DND-41 (cell line): ENCODE measurements at regions not wholly inside any gene's neighbourhood (a gene's known extent, or its start where the extent isn't known, plus 50 kb on each side); places are given as distances from the start of the nearest gene placed in this dataset.

Experiments
- CTCF ChIP-seq: IDR thresholded peaks from 2 replicates; pipeline ENCODE4 v1.5.1; 2012; ENCODE audit warnings: borderline replicate concordance, low read length, moderate library complexity, mild to moderate bottlenecking; ENCODE audit not compliant: poor library complexity, severe bottlenecking; ENCODE audit errors: extremely low read depth
- EZH2 ChIP-seq: IDR thresholded peaks from 3 replicates; pipeline ENCODE4 v1.6.1; 2012; ENCODE audit warnings: borderline replicate concordance, low read depth, mild to moderate bottlenecking, moderate library complexity, low read length, inconsistent platforms; ENCODE audit not compliant: severe bottlenecking

- TF ChIP-seq CTCF (no peak), EZH2 (no peak)
These were observed 552.0 kb downstream of the C6orf118 start for GRCh38 chr6:164757451-164757850.
